NT2/D1 (cell line): ENCODE measurements at regions not wholly inside any gene's neighbourhood (a gene's known extent, or its start where the extent isn't known, plus 50 kb on each side); places are given as distances from the start of the nearest gene placed in this dataset.

Source experiments
- DNase-seq: peaks from one replicate; pipeline ENCODE4 v3.0.0-alpha.2; 2011; ENCODE audit warnings: low read depth, low spot score
- H3K27me3 ChIP-seq: 2 replicates; pipeline ENCODE4 v1.6.0; 2011; ENCODE audit warnings: mild to moderate bottlenecking; ENCODE audit not compliant: insufficient read length, insufficient read depth
- H3K36me3 ChIP-seq: 2 replicates; pipeline ENCODE4 v1.6.1; 2011; ENCODE audit warnings: mild to moderate bottlenecking, low read length, mixed read lengths; ENCODE audit not compliant: insufficient read depth, insufficient read length
- H3K4me1 ChIP-seq: 2 replicates; pipeline ENCODE4 v1.5.1; 2011; ENCODE audit not compliant: insufficient read depth, insufficient read length
- H3K4me3 ChIP-seq: 2 replicates; pipeline ENCODE4 v1.5.1; 2011; ENCODE audit warnings: low read depth; ENCODE audit not compliant: insufficient read length
- H3K9ac ChIP-seq: 2 replicates; pipeline ENCODE4 v1.6.0; 2011; ENCODE audit warnings: low read depth; ENCODE audit not compliant: insufficient read length
- H3K9me3 ChIP-seq: 2 replicates; pipeline ENCODE4 v1.5.1; 2011; ENCODE audit warnings: mild to moderate bottlenecking, low read length; ENCODE audit not compliant: insufficient read depth
- SUZ12 ChIP-seq: IDR thresholded peaks from 2 replicates; pipeline ENCODE4 v1.6.1; 2011; ENCODE audit not compliant: insufficient read length, insufficient read depth; ENCODE audit errors: extremely low read depth
- YY1 ChIP-seq: IDR thresholded peaks from 2 replicates; pipeline ENCODE4 v1.6.1; 2011; ENCODE audit not compliant: insufficient read length, insufficient read depth
- ZNF274 ChIP-seq: IDR thresholded peaks from 2 replicates; pipeline ENCODE4 v1.6.1; 2011; ENCODE audit warnings: mild to moderate bottlenecking, low read depth, low read length

- H3K27me3 ChIP-seq = no peaks in the 10 kb centered on the region
- no peak overlapping the region for H3K9ac ChIP-seq
- DNase-seq = no peak
- no peak for TF ChIP-seq YY1
- no peak for TF ChIP-seq ZNF274
- TF ChIP-seq SUZ12 = no peak
- H3K4me1 ChIP-seq = no peaks in the 10 kb centered on the region
- no peaks in the 10 kb centered on the region for H3K9me3 ChIP-seq
- no peak overlapping the region for H3K4me3 ChIP-seq
- no peaks in the 10 kb centered on the region for H3K36me3 ChIP-seq
Observed at GRCh38 chr2:107589079-107589491, 237.6 kb upstream of the RGPD4 start.

- Histone ChIP-seq H3K27me3 (no peaks in the 10 kb centered on the region), H3K9me3 (no peaks in the 10 kb centered on the region), H3K9ac (no peak overlapping the region), H3K4me3 (no peak overlapping the region), H3K36me3 (no peaks in the 10 kb centered on the region), H3K4me1 (no peaks in the 10 kb centered on the region)
- no peak for TF ChIP-seq SUZ12
- DNase-seq = no peak
Observed at GRCh38 chr2:107591561-107592279, 235.0 kb upstream of the RGPD4 start.

- DNase-seq = no peak
- TF ChIP-seq SUZ12 (no peak), ZNF274 (no peak)
- H3K36me3 ChIP-seq = no peaks in the 10 kb centered on the region
- no peak overlapping the region for H3K9ac ChIP-seq
- no peak overlapping the region for H3K4me3 ChIP-seq
- H3K27me3 ChIP-seq = no peaks in the 10 kb centered on the region
- no peaks in the 10 kb centered on the region for H3K9me3 ChIP-seq
- H3K4me1 ChIP-seq = no peaks in the 10 kb centered on the region
Observed at GRCh38 chr2:107592280-107592624, 234.4 kb upstream of the RGPD4 start.

GRCh38 chr2:107595285-107595684 is 231.4 kb upstream of the RGPD4 start:
- Histone ChIP-seq H3K4me1 (no peaks in the 10 kb centered on the region), H3K9me3 (no peaks in the 10 kb centered on the region), H3K4me3 (no peak overlapping the region), H3K36me3 (no peaks in the 10 kb centered on the region), H3K27me3 (no peaks in the 10 kb centered on the region), H3K9ac (no peak overlapping the region)
- TF ChIP-seq SUZ12 (no peak), ZNF274 (no peak), YY1 (no peak)
- no peak for DNase-seq

GRCh38 chr2:107595749-107596148 is 230.9 kb upstream of the RGPD4 start:
- no peaks in the 10 kb centered on the region for H3K4me1 ChIP-seq
- H3K9me3 ChIP-seq = no peaks in the 10 kb centered on the region
- TF ChIP-seq YY1 = no peak
- TF ChIP-seq SUZ12 = no peak
- no peak for TF ChIP-seq ZNF274
- H3K9ac ChIP-seq = no peak overlapping the region
- DNase-seq = no peak
- no peaks in the 10 kb centered on the region for H3K36me3 ChIP-seq
- no peak overlapping the region for H3K4me3 ChIP-seq
- no peaks in the 10 kb centered on the region for H3K27me3 ChIP-seq

- Histone ChIP-seq H3K9me3 (no peaks in the 10 kb centered on the region), H3K27me3 (no peaks in the 10 kb centered on the region), H3K4me3 (no peak overlapping the region), H3K9ac (no peak overlapping the region), H3K4me1 (no peaks in the 10 kb centered on the region), H3K36me3 (no peaks in the 10 kb centered on the region)
- TF ChIP-seq SUZ12 = no peak
- TF ChIP-seq YY1 = no peak
- no peak for TF ChIP-seq ZNF274
- no peak for DNase-seq
Observed at GRCh38 chr2:107597507-107597906, 229.2 kb upstream of the RGPD4 start.

- Histone ChIP-seq H3K36me3 (no peaks in the 10 kb centered on the region), H3K27me3 (no peaks in the 10 kb centered on the region), H3K4me1 (no peaks in the 10 kb centered on the region), H3K9ac (no peak overlapping the region), H3K4me3 (no peak overlapping the region), H3K9me3 (no peaks in the 10 kb centered on the region)
- TF ChIP-seq ZNF274 = no peak
- TF ChIP-seq YY1 = no peak
- TF ChIP-seq SUZ12 = no peak
- no peak for DNase-seq
Observed at GRCh38 chr2:107602801-107603200, 223.9 kb upstream of the RGPD4 start.

GRCh38 chr2:107607054-107607453 is 219.6 kb upstream of the RGPD4 start:
- Histone ChIP-seq H3K9ac (no peak overlapping the region), H3K4me3 (no peak overlapping the region), H3K9me3 (no peaks in the 10 kb centered on the region), H3K36me3 (no peaks in the 10 kb centered on the region), H3K4me1 (no peaks in the 10 kb centered on the region), H3K27me3 (no peaks in the 10 kb centered on the region)
- DNase-seq = no peak
- TF ChIP-seq YY1 (no peak), ZNF274 (no peak), SUZ12 (no peak)
